HG02610 (cell line): ENCODE measurements at regions not wholly inside any gene's neighbourhood (a gene's known extent, or its start where the extent isn't known, plus 50 kb on each side); places are given as distances from the start of the nearest gene placed in this dataset.

Source experiments
- ATAC-seq: cut with Tn5 transposase; IDR thresholded peaks from one replicate; pipeline ENCODE4 v1.9.1; 2021; ENCODE audit warnings: mild to moderate bottlenecking, moderate library complexity; ENCODE audit not compliant: unreplicated experiment

DNA sequence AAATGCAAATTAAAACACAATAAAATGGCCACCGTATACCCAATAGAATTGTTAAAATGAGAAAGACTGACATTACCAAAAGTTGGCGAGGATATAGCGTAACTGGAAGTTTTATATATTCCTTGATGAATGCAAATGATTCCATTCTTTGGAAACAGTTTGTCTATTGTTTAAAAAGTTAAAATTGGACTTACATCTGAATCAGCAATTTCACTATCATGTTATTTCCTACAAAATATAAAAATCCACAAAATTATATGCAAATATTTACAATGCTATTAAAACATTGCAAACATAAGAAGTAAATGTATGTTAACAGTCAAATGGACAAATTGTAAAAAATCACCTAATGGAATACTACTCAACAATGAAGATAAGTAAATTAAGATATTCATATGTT lies 852.2 kb upstream of the NDST4 start:
- ATAC-seq: no peak

DNA sequence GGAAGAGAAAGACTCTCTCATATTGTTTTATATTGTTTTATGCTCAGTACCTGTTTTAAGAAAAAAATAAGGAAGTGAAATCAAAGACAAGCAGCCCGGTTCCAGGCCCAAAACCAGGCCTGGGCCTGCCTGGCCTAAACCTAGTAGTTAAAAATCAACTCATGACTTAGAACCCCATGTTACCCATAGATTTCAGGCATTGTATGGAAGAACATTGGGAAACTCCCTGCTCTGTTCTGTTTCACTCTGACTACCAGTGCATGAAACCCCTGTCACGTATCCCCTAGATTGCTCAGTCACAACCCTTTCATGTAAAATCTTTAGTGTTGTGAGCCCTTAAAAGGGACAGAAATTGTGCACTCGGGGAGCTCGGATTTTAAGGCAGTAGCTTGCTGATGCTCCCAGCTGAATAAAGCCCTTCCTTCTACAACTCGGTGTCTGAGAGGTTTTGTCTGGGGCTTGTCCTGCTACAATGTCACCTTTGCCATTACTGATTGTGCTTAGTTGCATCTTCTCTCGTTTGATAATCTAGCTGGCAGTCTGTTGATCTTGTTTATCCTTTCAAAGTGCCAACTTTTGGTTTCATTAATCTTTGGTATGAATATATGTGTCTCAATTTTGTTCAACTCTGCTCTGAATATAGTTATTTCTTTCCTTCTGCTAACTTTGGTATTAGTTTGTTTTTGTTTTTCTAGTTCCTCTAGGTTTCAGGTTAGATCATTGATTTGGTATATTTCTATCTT lies 842.8 kb upstream of the NDST4 start:
- ATAC-seq: peak; percentile 63

DNA sequence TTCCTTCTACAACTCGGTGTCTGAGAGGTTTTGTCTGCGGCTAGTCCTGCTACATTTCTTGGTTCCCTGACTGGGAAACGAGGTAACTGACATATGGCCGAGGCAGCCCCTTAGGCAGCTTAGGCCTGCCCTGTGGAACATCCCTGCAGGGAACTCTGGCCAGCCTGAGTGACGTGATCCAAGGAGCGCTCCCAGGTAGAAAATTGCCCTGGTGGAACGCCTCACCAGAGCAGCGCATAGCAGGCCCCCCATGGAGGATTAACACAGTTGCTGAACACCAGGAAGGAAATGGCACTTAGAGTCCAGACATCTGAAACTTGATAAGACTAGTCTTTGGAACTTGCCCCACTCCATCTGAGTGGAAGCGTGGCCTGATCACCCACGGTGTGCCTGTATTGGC lies 837.4 kb upstream of the NDST4 start:
- ATAC-seq: no peak

DNA sequence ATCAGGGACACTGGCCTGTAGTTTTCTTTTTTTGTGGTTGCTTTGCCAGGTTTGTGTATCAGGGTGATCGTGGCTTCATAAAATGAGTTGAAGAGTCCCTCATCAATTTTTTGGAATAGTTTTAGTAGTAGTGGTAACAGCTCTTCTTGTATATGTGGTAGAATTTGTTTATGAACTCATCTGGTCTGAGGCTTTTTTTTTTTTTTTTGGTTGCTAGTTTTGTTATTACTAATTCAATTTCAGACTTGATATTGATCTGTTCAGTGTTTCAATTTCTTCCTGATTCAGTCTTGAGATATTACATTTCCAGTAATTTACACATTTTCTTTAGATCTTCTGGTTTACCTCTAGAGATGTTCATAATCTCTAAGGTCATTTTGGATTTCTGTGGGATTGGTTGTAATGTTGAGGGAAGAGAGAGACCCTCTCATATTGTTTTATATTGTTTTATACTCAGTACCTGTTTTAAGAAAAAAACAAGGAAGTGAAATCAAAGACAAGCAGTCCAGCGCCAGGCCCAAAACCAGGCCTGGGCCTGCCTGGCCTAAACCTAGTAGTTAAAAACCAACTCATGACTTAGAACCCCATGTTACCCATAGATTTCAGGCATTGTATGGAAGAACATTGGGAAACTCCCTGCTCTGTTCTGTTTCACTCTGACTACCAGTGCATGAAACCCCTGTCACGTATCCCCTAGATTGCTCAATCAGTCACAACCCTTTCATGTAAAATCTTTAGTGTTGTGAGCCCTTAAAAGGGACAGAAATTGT lies 836.7 kb upstream of the NDST4 start:
- peak; percentile 88 for ATAC-seq

DNA sequence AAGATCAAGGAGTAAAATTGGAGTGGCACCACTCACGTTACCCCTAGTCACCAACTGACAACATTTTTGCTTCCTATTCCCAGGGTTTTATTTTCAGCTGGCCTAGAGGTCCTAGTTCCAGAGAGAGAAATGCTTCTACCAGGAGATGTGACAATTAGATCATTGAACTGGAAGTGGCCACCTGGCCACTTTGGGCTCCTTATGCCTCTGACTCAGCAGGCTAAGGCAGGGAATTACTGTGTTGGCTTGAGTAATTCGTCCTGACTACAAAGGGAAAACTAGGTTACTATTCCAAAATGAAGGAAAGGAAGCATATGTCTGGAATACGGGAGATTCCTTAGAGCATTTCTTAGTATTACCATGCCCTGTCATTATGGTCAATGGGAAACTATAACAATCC lies 831.6 kb upstream of the NDST4 start:
- no peak for ATAC-seq

DNA sequence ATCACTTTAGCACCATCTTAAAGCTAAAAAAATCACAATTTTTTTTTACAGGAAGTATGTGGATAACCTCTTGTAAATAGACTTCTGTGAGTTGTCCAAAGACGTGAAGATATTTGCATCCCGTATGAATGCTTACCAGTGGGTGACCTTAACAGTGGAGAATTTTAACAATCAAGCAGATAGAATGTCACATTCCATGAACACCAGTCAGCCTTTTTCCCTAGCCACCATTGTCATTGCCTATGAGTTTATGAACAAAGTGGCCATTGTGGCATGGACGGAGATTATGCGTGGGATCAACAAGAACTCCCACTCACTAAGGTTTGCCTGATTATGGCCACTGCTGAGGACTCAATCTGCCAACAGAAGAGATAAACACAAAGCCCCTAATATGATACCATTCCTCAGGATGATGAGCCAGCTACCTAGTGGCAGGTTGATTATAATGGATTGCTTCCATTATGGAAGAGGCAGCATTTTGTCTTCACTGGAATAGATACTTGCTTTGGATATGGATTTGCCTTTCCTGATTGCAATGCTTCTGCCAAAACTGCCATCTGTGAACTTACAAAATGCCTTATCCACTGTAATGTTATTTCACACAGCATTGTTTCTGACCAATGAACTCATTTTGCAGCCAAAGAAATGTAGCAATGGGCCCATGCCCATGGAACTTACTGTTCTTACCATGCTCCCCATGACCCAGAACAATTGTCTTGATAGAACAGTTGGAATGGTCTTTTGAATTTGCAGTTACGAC lies 830.9 kb upstream of the NDST4 start:
- ATAC-seq: no peak

DNA sequence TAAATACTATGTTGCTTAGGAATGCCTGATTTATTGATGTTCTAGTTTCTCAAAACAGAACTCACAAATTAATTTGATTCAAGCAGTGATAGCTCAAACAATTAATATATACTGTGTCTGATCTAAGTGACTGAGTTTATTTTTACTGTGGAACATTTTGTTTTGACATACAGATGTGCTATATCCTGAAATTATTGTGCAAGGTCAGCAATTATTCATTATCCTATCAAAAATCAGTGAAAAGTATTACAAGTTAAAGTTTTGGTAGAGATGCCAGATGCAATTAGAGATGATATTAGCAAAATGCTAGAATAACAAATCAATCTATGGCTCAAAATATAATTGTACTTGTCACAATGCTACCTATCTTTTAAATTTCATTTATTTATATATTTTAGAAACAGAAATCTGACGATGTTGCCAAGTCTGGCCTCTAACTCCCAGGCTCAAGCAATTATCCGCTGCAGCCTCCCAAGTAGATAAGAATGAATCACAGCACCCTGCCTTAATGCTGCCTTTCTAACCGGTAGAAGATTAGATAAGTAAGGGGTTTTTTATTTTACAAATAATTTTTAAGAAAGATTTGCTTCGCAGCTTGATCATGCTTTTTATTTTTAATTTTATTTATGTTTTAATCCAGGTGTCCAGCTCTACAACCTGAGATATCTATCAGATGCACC lies 825.5 kb upstream of the NDST4 start:
- no peak for ATAC-seq

DNA sequence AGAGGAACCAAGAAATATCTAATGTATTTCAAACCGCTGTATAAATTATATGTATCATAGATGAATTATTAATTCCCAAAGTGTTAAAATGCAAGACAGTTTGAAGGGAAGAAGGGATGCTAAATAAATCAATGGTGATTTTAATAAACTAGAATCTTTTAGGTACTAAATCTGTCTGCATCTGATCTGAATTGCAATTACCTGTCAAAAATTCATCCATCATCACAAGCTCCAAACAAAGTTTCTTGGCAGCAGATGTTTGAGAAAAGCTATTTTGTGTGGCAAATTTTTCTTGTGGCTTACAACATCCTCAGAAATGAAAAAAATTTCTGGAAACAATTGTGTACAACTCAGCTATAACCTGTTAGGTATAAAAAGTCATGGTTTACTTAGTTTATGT lies 816.0 kb upstream of the NDST4 start:
- no peak for ATAC-seq

DNA sequence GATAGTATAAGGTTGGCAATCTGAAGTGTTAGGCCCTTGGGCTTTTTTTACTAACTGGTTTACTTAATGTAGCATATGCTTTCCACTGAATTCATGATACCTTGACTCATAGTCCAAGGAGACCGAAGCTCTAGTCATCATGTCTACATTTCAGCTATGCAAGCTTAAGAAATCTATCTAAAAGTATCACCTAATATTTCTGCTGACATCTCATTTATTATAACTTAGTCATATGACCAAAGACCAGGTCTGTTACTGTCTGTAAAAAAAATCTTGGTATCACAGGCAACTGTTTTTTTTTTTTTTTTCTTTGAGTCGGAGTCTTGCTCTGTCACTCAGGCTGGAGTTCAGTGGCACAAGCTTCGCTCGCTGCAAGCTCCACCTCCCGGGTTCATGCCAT lies 814.0 kb upstream of the NDST4 start:
- ATAC-seq: no peak

DNA sequence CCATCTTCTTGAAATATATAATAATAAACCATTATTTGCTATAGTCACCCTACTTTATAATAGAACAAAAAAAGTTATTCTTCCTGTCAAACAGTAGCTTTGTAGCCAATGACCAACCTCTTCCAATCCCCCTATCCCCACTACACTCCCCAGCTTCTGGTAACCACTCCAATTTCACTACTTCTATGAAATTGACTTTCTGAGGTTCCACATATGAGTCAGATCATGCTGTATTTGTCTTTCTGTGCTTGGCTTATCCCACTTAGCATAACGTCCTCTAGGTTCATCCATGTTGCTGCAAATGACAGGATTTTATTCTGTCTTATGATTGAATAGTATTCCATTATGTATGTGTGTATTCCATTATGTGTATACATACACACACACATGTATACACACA lies 809.7 kb upstream of the NDST4 start:
- ATAC-seq: peak; percentile 57

DNA sequence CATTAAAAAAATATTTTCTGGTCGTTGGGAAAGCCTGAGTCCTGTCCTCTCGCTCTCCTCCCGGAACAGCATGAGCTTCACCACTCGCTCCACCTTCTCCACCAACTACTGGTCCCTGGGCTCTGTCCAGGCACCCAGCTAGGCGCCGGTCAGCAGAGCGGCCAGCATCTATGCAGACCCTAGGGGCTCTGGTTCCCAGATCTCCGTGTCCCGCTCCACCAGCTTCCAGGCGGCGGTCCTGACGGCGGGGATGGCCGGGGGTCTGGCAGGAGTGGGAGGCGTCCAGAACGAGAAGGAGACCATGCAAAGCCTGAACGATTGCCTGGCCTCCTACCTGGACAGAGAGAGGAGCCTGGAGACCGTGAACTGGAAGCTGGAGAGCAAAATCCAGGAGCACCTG lies 807.2 kb upstream of the NDST4 start:
- no peak for ATAC-seq

DNA sequence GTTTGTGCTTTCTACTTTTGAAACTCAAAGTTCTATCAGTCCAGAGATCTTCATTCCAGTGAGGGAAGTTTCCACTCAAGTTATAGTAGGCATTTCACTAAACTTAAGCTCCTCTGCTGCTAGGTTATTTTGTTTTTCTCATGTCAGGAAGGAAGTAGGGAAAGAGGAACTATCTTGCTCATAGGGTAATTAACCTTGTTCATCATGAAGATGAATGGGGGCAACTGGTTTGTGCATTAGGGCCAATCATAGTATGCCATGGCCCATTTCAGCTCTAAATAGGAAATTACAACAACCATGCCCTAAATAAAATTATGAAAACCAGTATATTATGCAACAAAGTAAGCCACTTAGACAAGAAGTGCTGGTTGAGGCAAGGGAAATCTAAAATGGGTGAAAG lies 804.7 kb upstream of the NDST4 start:
- ATAC-seq: no peak

DNA sequence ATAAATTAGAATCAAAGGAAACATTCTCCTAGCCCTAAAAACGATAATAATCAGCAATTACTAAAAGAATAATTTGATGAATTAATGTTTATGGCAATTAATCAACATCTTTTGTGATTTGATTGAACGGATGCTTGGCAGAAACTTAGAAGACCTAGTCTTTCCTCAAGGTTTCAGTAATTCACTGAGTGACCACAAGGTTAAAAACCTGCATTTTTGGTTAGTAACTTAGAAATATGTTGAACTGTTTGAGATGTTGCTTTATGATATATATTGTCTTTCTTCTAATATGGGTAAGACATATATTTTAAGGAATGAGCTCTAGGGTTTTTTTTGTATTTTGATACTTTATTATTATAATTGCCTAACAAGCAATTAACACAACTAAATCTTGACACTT lies 793.0 kb upstream of the NDST4 start:
- no peak for ATAC-seq

DNA sequence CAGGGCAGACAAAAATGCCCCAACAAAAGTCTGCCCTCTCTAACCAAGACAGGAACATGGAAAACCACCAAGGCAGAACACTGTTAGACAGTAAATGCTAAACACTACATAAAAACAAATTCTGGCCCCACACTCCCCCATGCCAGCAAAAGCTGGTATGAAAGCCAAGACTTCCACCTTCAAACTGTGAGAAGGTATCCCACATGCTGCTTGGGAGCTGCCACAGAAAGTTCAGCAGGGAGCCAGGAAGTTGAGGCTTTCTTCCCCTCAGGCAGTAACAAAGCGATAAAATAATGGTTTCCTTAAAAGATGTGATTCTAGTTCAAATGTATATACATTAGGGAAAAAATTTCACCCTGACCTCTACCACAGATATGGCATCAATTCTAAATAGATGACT lies 770.4 kb upstream of the NDST4 start:
- no peak for ATAC-seq

DNA sequence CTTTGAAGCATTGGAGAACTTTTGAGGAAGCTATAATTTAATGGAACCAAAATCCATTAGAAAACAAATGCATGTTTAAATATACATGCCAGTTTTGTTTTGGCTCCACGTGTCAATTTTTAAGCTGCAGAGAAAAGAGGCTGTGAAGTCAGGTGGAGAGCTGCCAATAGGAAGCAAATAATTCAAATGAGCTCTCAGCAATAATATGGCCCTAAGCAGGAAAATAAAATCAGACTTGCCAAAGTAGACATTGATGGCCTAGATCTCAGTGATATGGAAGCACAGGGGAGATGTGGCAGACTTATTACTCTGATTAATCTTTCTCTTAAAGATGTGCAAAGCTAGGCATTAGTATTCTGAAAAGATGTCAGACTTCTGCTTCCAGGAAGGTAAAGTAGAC lies 769.8 kb upstream of the NDST4 start:
- ATAC-seq: no peak

DNA sequence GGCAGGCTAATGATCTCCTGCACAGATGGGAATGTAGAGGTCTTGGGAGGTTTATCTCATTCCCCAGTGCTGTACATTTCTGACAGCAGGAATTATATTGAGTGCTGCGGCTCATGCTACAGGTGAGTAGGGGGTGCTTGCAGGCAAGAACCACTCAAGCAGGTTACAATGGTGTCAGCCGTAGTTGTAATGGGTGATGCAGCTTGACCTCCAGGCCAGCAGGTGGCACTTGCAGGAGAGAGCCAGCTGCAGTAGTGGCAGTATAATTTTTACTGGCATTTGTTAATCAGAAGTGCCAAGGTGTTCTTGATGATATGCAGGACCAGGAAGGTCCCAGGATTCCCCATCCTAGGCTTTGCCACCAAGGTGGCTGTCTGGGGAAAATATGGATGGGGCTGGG lies 759.6 kb upstream of the NDST4 start:
- no peak for ATAC-seq

DNA sequence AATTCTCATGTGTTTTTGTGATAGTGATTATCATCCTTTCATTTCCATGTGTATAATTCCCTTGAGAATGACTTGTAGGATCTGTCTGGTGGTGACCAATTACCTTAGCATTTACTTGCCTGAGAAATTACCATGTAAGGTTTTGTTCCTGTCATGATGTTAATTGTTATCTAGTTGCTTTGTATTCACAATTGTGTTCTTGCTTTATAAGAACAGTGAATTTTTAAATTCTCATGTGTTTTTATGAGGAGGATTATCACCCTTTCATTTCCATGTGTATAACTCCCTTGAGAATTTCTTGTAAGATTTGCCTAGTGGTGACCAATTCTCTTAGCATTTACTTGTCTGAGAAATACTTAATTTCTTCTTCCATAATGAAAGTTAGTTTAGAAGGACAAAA lies 758.2 kb upstream of the NDST4 start:
- ATAC-seq: no peak

DNA sequence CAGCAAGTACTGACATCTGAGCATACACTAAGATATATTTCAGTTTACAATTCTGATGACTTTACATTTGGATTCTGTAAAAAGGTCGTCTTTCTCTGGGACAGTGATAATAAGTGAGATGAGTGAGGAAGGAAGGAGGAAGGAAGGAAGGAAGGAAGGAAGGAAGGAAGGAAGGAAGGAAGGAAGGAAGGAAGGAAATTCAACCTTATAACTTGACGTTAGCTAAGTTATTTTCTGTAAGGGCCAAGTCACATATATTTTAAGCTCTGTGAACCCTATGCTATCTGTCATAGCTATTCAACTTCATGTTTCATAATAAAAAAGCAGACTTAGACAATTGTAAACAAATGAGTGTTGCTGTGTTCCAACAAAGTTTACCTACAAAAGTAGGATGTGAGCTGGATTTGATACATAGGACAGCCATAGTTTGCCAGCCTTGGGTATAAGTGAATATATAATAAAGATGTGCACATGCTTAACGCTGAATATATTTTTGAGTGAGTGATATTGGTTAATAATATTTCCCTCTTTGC lies 753.0 kb upstream of the NDST4 start:
- no peak for ATAC-seq

DNA sequence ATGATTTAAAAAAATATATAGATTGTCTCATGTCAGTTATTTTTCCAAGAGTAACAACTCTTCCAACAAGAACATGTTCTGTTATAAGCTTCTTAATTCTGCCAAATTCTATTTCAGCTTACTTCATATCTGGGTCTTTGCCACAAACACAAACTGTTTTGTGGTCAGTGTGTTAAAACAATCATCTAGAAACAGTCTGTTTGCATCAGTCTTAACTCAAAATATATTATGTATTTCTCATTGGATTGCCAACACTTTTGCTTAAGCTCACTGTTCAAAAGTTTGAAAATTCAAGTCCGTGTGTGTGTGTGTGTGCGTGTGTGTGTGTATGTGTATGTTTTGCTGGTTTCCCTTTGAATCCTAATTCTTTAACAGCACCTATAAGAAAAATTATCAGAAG lies 752.3 kb upstream of the NDST4 start:
- ATAC-seq: no peak

DNA sequence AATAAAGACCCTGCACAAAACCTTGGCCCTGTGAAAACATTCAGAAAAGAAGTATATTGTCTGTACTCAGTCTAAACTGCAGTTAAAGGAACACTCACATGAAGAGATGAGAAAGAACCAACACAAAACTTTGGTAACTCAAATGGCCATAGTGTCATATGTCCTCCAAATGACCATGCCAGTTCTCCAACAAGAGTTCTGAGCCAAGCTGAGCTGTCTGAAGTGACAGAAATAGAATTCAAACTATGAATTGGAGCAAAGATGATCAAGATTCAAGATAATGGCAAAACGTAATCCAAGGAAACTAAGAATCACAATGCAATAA lies 739.3 kb upstream of the NDST4 start:
- no peak for ATAC-seq
